Skin epidermis (tissue), 12 donors: ENCODE measurements at regions not wholly inside any gene's neighbourhood (a gene's known extent, or its start where the extent isn't known, plus 50 kb on each side); places are given as distances from the start of the nearest gene placed in this dataset.
A peak's percentile ranks its signal among the peaks of the same experiment; 100 is the strongest.
"Not testable (repeated sequence)": the region's sequence is repeated elsewhere in the genome, so short reads cannot be mapped to it uniquely, and the experiment has no call there.

ENCODE experiments used
- H3K27ac ChIP-seq, 21 experiments: fragments of 200-600 bp; sonication (generic) in 11 of 21; one replicate each; pipeline ENCODE4 v1.5.0; 2020; ENCODE audit warnings: mild to moderate bottlenecking in 3 of 21, inconsistent platforms in 2 of 21, moderate library complexity in 2 of 21
- H3K4me3 ChIP-seq, 7 experiments: fragments of 200-600 bp; sonication (generic) in 2 of 7; one replicate each; pipeline ENCODE4 v1.5.0; 2020; ENCODE audit warnings: inconsistent platforms in 2 of 7, mild to moderate bottlenecking in 2 of 7, moderate library complexity in 1 of 7

DNA sequence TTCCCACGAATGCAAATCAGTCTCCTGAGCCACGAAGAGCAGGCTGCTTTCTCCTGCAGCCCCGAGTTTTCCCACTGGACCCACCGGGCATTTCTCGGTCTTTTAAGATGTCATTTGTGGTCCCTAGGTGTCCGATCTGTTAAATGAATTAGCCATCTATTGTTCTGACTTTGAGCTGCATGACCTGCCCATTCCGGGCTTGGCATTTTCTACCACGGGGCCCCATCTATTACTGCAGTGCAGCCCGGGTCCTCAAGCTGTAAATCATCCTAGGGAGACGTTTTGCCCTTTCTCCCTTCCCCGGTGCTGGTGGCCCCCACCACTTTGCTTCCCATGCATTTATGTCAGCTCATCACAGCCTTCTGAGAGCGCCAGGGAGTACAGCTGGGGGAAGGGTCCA is 405.4 kb downstream of the IRX1 start:
- H3K4me3 ChIP-seq, result no peak overlapping the region
- no peak overlapping the region for H3K27ac ChIP-seq

DNA sequence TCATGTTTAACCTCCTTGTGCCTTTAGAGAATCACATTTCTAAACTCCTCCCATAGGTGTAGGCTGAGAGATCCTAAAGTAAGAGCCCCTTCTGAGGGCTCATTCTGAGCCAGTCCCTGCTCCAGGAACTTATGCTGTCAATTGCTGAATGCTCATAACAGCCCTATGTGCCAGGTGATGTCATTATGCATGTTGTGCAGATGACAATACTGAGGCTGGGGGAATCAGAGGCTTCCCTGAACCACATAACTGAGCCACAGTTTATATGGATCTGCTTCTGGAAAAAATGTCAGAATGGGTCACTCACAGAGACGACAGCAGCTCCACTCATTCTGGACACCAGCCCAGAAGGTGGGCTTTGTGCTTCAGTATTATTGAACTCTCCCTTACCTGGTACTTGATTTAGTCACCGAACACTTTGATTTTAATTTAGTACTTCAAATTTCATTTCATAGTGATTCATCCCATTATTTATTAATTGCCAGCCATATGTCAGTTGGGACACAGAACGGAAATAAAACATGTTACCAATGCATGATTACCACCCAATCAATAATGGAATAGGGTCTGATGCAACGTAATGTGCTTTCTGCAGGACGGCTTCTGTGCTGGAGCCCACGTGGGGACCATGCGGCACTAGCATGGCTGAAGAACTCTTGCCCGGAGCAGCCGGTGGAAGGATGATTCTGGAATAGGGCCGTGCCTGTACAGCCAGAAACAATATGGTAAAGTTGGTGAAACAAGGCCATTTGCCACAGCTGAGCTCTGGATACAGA is 406.3 kb downstream of the IRX1 start:
- H3K4me3 ChIP-seq, result no peak overlapping the region
- no peak overlapping the region for H3K27ac ChIP-seq

DNA sequence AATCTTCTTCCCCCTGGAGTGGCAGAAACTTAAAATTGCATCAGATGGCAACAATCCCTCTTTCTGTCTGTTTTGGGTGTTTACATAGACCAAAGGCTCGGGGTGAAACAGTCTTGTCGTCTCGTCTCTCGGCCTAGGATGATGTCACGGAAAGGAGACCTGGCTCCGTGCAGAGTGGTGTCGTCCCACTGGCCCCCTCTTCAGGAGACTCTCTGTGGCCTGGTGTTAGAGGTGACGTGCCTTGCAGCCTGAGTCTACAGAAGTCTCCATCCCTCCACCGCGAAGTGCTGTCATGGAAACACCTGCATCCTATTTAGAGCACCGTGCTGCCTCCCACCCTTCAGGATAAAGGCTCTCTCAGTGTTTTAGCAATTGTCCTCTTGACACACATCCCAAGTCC is 409.7 kb downstream of the IRX1 start:
- no peak overlapping the region for H3K27ac ChIP-seq
- no peak overlapping the region for H3K4me3 ChIP-seq

DNA sequence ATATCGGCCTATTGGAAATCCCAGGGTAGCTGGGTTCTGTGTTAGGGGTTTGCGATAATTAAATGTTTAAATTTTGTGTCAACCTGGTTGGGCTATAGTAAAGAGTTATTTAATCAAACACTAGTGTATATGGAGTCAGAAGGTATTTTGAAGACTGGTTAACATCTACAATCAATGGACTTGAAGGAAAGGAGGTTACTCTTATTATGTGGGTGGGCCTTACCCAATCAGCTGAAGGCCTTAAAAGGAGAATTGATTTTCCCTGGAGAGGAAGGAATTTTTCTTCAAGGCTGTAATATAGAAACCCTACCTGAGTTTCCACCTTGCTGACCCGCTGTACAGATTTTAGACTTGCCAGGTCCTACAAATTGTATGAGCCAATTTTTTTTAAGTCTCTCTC is 411.4 kb downstream of the IRX1 start:
- no peak overlapping the region for H3K27ac ChIP-seq
- H3K4me3 ChIP-seq, result no peak overlapping the region

DNA sequence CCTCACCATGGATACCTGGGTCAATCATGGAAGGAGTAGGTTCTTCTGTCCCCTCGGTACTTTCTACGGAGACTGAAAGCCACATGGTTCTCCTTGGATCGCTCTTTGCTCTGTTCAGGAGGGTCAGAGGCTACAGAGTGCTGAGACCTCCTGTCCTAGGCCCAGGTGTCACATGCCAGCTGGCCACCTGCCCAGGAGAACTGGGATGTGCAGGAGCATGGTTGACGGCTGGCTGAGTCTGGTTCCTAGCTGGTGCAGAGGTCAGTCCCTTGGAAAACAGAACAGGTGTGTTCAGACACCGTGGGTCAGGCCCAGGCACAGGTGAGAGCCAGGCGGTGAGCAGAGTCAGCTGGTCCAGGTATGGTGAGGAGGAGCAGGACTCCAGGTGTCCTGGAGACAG is 416.3 kb downstream of the IRX1 start:
- no peak overlapping the region for H3K27ac ChIP-seq

DNA sequence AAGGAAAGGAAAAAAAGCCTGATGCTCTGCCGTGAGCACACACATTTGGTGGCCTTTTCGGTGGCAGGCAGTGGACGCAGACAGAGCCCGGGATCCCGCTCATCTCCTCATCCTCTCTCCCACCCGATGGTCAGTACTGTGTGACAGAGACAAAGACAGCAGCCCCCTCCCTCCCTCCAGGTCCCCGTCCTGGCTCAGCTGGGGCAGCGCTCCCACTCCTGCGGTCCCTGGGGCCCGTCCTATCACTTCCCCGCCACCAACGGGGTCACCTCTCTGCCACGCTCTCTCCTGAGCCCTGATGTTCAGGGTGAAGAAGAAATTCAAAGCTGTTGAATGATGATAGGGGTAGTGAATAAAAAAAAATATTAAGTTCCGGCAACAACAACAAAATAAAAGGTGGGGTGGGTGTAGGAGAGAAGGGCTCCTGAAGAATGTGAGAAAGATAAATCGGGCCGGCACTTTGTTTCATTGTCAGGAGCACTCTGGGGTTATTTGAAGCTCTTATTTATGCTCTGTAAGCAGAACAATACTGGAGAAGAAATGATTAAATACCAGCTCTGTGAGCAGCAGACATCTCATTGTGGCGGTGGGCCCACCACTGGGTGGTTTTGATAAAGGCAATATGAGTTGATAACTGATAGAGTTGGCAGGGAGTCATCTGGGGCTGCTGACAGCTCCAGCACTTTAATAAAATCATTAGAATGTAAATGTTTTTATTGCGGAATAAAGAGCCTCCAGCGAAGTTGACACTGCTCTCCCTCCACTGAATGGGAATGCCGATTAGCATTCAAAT is 417.7 kb downstream of the IRX1 start:
- peak overlapping the region in 1 of 21 experiments; percentile 21 for H3K27ac ChIP-seq
- no peak overlapping the region for H3K4me3 ChIP-seq

More for the DNA sequence above, 416.3 kb downstream of the IRX1 start:
- no peak overlapping the region for H3K4me3 ChIP-seq

DNA sequence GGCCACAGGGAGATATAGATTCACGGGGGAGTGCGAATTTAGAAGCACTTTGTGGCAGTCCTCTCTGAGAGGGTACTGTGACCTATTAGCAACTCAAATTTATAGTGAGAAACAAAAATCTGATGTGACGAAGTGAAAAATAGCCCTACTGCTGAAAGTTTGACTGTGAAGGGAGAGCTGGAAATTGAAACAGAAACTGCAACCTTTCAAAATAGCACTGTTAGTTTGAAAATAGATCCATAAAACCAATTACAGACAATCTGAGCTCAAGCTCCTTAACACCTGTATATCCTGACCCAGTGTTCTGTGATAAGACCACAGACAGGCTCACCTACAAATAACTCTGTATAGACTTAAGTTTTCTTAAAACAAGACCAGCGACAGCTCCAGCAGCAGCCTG is 420.1 kb downstream of the IRX1 start:
- Histone ChIP-seq H3K4me3 (no peak overlapping the region), H3K27ac (no peak overlapping the region)

DNA sequence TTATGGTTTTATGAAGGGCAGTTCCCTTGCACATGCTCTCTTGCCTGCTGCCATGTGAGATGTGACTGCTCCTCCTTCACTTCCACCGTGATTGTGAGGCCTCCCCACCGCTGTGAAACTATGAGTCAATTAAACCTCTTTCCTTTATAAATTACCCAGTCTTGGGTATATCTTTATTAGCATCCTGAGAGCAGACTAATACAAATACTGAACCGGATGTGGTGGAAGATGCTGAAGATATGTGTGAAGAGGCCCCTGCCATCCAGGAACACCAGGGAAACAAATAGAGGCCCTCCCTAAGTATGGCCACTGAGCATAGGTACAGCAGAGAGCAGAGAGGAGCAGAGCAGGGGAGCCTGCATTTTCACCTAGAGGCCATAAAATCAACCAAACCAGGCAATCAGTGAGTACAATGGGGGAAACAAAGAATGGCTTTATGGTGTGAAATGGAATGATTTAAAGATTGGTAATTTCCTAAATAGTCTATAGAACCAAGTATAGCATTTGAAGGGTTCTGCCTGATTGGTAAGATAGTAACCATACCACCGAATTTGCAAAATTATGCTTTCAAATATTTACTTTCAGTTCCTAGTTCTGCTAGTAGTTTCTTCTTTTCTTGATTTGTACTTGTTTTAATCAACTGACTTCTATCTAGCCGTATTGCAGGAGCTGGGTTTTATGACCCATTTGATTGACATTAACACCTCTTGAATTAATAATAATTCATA is 421.6 kb downstream of the IRX1 start:
- no peak overlapping the region for H3K27ac ChIP-seq

DNA sequence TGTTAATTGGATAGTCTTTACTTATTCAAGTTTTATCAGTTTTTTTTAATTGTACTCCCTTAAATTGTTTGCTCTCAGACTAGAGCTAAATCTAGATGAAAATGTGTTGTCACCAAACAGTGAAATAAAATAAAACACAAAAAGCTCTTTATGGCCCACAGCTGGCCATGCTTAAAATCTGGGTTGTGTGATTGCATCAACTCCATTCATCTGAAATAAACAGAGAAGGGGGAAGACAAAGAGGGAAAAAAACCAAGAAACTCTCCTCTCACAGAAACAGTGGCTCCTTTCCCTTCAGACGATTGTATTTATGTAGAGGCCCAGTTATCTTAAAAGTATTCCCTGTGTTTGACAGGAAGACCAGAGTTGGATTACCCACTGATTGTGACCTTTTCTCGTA is 422.4 kb downstream of the IRX1 start:
- no peak overlapping the region for H3K4me3 ChIP-seq
- H3K27ac ChIP-seq, result peak overlapping the region in 2 of 21 experiments; percentile 27 to 81

More for the DNA sequence above, 421.6 kb downstream of the IRX1 start:
- H3K4me3 ChIP-seq, result no peak overlapping the region

DNA sequence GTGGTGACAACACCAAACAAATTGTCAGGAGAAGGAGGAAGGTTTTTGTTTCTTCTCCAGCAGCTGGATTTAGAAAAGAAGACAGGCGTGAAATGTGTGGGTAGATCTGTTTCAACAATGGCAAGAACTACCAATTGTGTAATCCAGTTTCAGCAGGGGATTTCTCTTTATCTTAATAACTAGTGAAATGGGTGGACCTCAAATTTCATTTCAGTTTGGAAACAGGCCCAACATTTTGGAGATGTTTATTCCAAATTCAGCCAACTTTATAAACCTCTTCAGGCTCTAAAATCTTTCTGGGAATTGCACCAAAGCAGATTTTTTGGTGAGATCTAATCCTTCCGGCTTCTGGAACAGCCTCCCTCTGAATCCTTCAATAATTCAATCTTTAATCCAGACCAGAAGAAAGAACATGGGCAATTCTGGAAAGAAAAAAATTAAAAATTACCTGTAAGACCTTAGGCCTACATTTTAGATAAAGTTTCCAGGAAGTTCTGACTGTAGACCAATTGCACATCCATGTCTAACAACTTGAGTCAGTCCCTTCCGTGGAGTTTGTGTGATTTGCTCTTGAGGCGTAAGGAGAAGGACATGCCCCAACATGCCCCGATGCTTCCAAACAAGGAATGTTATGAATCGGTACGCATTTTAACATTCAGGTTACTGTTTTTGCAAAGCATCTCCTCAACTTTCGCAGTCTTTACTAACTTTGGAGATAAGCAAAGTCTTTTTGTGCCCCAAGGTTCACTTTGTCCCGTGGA is 423.6 kb downstream of the IRX1 start:
- Histone ChIP-seq H3K27ac (peak overlapping the region in 16 of 21 experiments; percentile 9 to 81 (median 46)), H3K4me3 (no peak overlapping the region)

DNA sequence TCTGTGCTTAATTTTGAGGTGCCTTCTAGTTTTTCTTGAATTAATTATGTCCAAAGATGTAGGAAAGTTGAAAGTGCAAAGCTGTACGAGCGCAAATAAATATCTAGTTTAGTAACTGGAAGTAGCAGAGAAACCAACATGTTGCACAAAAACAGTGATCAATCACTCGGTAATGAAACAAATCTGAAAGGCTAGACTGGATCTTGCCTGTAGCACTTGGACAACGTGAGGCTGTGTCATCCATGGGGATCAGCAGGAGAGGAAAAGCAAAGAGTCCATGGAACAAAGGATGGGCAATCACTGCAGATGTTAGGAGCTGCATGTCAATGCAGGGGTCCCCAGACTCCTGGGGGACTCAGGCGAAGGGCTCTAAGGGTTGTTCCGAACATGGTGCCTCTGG is 424.2 kb downstream of the IRX1 start:
- peak overlapping the region in 17 of 21 experiments; percentile 13 to 81 (median 54) for H3K27ac ChIP-seq

DNA sequence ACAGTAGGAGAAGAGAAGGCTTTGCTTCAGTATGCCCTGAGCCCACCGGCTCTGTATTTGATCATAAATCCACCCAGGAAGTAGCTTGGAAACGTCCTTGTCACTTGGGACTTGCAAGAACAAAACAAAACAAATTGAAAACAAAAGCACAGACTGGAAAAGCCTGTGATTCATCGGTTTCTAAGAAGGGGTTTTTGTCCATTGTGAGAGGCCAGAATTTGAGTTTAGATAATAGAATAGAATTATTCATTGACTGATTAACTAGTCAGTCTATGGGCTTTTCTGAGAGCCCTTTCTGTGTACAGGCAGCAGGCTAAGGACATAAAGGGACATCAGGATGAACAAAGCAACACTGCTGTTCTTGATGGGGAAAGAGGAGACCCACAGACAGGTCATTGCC is 424.8 kb downstream of the IRX1 start:
- H3K4me3 ChIP-seq, result no peak overlapping the region
- peak overlapping the region in 16 of 21 experiments; percentile 13 to 81 (median 53) for H3K27ac ChIP-seq

More for the DNA sequence above, 424.2 kb downstream of the IRX1 start:
- H3K4me3 ChIP-seq, result no peak overlapping the region

DNA sequence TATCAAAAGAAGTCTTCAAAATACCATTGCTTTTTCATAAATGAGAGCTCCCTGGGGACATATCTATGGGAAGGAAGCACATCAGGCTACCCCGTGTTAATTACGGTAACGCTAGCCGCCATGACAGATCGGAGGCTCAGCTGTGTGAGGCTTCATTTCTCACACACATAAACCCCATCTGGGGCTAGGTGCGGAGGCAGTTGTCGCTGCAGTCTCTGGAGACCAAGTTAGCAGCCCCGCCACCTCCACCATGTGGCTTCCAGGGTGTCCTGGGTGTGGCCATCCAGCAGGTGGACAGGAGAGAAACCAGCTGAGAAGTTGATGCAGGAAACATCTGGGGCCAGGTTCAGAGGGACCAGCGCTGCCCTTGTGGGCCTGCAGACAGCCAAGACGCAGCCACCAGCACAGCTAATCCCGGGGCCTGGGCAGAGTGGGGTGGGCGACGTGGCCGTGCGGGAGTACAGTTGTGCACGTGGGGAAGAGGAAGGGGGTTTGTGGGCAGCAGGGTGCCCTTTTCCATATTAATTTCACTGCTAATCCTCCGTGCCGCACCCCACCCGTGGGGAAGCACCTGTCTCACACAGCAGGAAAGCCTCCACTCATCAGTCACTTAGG is 426.5 kb downstream of the IRX1 start:
- Histone ChIP-seq H3K4me3 (no peak overlapping the region), H3K27ac (no peak overlapping the region)

DNA sequence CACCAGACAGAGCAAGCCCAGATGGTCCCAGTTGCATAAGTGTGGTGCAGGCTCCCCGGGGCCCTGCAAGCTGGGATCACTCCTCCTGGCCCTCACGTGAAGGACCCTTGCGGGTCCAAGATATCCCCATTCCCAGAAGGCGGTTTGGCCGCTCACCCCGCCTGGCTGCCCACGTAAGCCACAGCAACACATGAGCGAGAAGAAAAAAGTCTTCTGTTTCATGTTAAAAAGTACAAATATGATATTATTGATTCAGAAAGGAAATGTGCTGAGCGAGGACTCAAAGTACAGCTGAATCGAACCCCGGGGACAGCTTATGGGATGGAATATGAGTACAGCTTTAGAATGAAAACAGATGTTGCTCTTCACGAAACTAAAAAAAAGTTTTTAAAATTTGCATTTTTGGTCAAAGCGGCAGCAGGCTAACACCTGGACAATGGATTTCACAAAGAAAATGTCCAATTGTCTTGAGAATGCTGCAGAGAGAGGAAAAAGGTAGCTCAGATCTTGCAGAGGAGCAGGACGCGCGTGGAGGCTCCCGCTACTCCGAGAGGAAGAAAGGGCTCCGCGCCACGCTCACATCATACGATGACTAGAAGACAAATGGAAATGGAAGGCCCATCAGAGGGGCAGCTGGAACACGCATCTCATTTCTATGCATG is 427.6 kb downstream of the IRX1 start:
- peak overlapping the region in 1 of 21 experiments; percentile 1 for H3K27ac ChIP-seq
- H3K4me3 ChIP-seq, result no peak overlapping the region

DNA sequence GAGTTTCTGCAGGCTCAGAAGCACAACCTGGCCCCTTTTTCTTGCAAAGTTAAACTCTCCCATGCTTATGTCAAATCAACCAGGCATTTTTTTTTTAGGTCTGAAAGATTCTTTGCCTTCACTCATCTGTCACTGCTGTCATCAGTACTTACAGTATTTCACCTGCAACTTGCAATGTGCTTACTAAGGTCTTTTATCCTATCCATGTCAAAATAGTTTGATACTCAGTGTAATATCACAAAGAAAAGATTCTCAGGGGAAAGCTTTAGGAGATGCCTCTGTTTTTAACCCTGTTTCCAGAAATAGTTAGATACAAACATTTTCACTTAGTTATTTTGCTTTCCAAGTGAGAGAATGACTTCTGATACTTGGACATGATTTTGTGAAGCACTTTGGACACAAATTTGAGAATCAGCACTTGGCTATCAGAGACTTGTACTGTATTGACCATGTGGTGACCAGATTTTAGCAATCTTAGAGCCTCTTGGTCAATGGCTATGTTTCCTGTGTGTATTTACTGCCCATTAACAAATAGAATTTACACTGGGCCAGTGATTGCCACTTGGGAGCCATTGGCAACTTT is 428.2 kb downstream of the IRX1 start:
- Histone ChIP-seq H3K27ac (no peak overlapping the region), H3K4me3 (no peak overlapping the region)

DNA sequence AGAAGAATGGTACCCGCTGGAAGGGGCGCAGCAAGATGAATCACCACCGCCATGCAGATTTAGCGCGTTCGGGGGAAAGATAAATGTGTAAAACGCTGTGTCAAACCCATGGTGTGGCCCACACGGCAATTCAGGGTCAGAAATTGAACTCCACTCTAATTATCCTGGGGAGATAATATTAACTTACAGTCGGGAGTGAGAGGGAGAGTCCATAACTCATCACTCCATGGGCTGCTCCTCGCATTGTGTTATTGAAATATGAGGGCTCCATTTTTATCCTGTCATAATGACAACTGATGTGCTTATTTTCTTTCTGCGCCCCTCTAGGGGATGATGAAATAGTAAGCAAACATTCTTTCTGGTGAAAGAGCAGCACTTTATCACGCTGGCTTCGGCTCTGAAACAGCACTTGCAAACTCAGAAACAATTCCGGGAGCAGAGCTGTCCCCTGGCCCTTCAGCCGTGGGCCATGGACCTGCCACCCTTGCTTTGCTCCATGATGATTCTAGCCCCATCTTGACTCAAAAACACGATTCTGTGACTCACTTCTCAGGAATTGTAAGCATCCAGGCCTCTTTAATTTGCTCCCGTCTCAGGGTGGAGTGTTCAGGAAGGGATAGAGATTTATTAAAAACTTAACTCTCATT is 431.6 kb downstream of the IRX1 start:
- Histone ChIP-seq H3K27ac (no peak overlapping the region), H3K4me3 (no peak overlapping the region)

DNA sequence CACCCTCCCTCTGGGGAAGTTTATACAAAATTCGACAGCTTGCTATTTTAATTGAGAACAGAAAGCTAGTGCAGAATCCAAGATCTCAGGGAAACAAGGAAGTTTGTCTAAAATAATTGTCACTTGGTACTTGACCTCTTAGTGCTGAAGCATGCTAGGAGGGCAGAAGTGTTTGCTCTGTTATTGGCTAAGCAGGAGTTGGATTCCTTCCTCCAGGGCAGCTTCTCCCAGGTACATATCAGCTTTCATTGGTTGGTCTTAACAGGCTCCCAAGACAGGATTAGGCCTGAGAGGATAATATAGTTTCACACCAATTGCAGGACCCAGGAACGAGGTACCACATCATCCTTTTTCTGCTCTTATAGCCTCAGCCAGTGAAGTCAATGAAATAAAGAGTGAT is 432.8 kb downstream of the IRX1 start:
- no peak overlapping the region for H3K27ac ChIP-seq
- H3K4me3 ChIP-seq, result no peak overlapping the region

DNA sequence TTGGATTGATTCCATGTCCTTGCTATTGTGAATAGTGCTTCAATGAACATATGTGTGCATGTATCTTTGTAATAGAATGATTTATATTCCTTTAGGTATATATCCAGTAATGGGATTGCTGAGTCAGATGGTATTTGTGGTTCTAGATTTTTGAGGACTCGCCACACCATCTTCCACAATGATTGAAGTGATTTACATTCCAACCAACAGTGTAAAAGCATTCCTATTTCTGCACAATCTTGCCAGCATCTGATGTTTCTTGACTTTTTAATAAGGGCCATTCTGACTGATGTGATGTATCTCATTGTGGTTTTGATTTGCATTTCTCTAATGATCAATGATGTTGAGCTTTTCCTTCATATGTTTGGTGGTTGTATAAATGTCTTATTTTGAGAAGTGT is 437.9 kb downstream of the IRX1 start:
- H3K4me3 ChIP-seq, result not testable (repeated sequence)

More for the DNA sequence above, 437.9 kb downstream of the IRX1 start:
- not testable (repeated sequence) for H3K27ac ChIP-seq
